ENCODE measurements at regions not wholly inside any gene's neighbourhood (a gene's known extent, or its start where the extent isn't known, plus 50 kb on each side); places are given as distances from the start of the nearest gene placed in this dataset.

DNA sequence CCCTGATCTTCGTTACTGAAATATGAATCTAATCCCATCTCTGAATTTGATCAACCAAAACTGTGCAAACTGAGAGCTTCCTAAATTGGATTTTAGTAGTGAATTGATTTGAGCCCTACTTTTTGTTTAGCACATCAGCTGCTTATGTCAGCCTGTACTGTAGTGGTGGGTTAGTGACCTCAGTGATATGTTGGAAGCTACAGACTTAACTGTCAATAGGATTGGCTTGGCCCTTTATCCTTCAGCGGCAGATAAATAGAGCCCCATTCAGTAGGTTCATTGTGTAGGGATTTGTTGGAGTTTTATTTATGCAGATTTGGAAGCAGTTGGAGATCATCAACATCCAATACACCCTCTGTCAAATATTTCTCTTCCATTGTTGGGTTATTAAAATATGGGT lies 409.7 kb downstream of the SOX2 start:
- in situ Hi-C loops (cut with MboI; ENCODE audit: low sequenced_read_pairs) (no loop called here), intact Hi-C loops (cut with micrococcal nuclease) (no loop called here), dilution Hi-C loops (cut with HindIII; ENCODE audit: low sequenced_read_pairs, unreplicated experiment) (no loop called here)
- POLR2A ChIA-PET (ENCODE audit: unreplicated experiment) = no interaction called here
- no TSS peak for BruUV-seq (replicated peaks)
- no peak overlapping the region for H4K8ac ChIP-seq (ENCODE audit: low read depth in 2 of 2, low read length in 2 of 2)
- no CpG with 5 or more reads among the region's 2 CpGs for WGBS, 2 experiments (ENCODE audit: extremely low coverage in 2 of 2, insufficient read length in 1 of 2)
- DNase-seq (no peak), ATAC-seq (ENCODE audit: low read depth) (no peak)
- no peak overlapping the region for H2AK9ac ChIP-seq (replicated peaks; ENCODE audit: low read depth, low read length, poor library complexity)
- H3K36me3 ChIP-seq (ENCODE audit: control insufficient read depth, insufficient read depth, low read length) = no peaks in the 10 kb centered on the region
- H2BK120ac ChIP-seq (ENCODE audit: low read depth, low read length) = no peak overlapping the region
- no peak overlapping the region for H2AFZ ChIP-seq (replicated peaks; ENCODE audit: low read length, poor library complexity)
- H3K4me1 ChIP-seq (ENCODE audit: control insufficient read depth, insufficient read depth, low read length) = no peaks in the 10 kb centered on the region
- no peak overlapping the region for H3K23ac ChIP-seq (ENCODE audit: low read depth, low read length)
- no peak overlapping the region for H3K18ac ChIP-seq (ENCODE audit: low read depth, low read length)
- H3K9ac ChIP-seq (ENCODE audit: low read depth, low read length) = no peak overlapping the region
- no peak overlapping the region for H2BK20ac ChIP-seq (ENCODE audit: low read depth, low read length)
- H3K4ac ChIP-seq (ENCODE audit: low read depth, low read length) = no peak overlapping the region
- no peak overlapping the region for H3K4me2 ChIP-seq (ENCODE audit: low read depth, low read length)
- H3K9me1 ChIP-seq (ENCODE audit: insufficient read depth, low read length) = no peaks in the 10 kb centered on the region
- H3K27ac ChIP-seq (ENCODE audit: insufficient read depth, low read length) = no peak overlapping the region
- H4K91ac ChIP-seq (ENCODE audit: insufficient read depth, low read depth, low read length) = no peak overlapping the region
- peaks cover 8% of the 10 kb centered on the region; the same call in 1 of the 2 replicates for H3K9me3 ChIP-seq (ENCODE audit: control insufficient read depth, insufficient read depth, low read length)
- no peak overlapping the region for H2AK5ac ChIP-seq (ENCODE audit: low read depth, low read length)
- CTCF ChIA-PET = no interaction called here
- no peak overlapping the region for H4K5ac ChIP-seq (ENCODE audit: low read depth, low read length)
- H4K20me1 ChIP-seq (ENCODE audit: insufficient read depth, low read length) = no peaks in the 10 kb centered on the region
- TF ChIP-seq MXI1 (IDR thresholded peaks at IDR 0.05; ENCODE audit: borderline replicate concordance, low read depth, low read length) = no peak
- TF ChIP-seq BHLHE40 (IDR thresholded peaks at IDR 0.05; ENCODE audit: low read depth, low read length) = no peak
- TF ChIP-seq, protein P1, sequence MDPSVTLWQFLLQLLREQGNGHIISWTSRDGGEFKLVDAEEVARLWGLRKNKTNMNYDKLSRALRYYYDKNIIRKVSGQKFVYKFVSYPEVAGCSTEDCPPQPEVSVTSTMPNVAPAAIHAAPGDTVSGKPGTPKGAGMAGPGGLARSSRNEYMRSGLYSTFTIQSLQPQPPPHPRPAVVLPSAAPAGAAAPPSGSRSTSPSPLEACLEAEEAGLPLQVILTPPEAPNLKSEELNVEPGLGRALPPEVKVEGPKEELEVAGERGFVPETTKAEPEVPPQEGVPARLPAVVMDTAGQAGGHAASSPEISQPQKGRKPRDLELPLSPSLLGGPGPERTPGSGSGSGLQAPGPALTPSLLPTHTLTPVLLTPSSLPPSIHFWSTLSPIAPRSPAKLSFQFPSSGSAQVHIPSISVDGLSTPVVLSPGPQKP (IDR thresholded peaks at IDR 0.05; ENCODE audit: borderline replicate concordance, low read depth, low read length) = no peak
- TF ChIP-seq MAZ (IDR thresholded peaks at IDR 0.05; ENCODE audit: borderline replicate concordance, low read depth, low read length) = no peak
- no peak for TF ChIP-seq RCOR1 (IDR thresholded peaks at IDR 0.05; ENCODE audit: insufficient replicate concordance, low read length)
- no peak for TF ChIP-seq MAFK (IDR thresholded peaks at IDR 0.05; ENCODE audit: low read depth, low read length)
- no peak for TF ChIP-seq NFE2L2 (IDR thresholded peaks at IDR 0.05; ENCODE audit: low read depth, low read length)
- TF ChIP-seq CHD1 (IDR thresholded peaks at IDR 0.05; ENCODE audit: low read depth, low read length) = no peak
- H3K4me3 ChIP-seq (ENCODE audit: insufficient read depth, low read depth, low read length) = no peak overlapping the region
- H3K14ac ChIP-seq (replicated peaks; ENCODE audit: low read depth, low read length) = no peak overlapping the region
- no peaks in the 10 kb centered on the region for H3K79me1 ChIP-seq (ENCODE audit: low read depth in 1 of 2, low read length in 2 of 2)
- no peak overlapping the region for H3K56ac ChIP-seq (ENCODE audit: extremely low read depth, insufficient read depth, low read length)
- no peaks in the 10 kb centered on the region for H3K27me3 ChIP-seq (ENCODE audit: control insufficient read depth, insufficient read depth, low read length)
- no peak overlapping the region for H2BK5ac ChIP-seq (ENCODE audit: low read depth, low read length, poor library complexity, severe bottlenecking)
- H2BK15ac ChIP-seq (ENCODE audit: low read depth, low read length) = no peak overlapping the region
